ENCODE measurements at regions not wholly inside any gene's neighbourhood (a gene's known extent, or its start where the extent isn't known, plus 50 kb on each side); places are given as distances from the start of the nearest gene placed in this dataset.

- TF ChIP-seq CTCF (IDR thresholded peaks at IDR 0.05; ENCODE audit: poor library complexity) (no peak), EZH2 (IDR thresholded peaks at IDR 0.05; ENCODE audit: borderline replicate concordance) (no peak)
Observed at GRCh38 chr7:39851466-39852045, 98.5 kb upstream of the CDK13 start.

Measured in hepatocyte (in vitro differentiated cells).